ENCODE measurements at regions not wholly inside any gene's neighbourhood (a gene's known extent, or its start where the extent isn't known, plus 50 kb on each side); places are given as distances from the start of the nearest gene placed in this dataset.

DNA sequence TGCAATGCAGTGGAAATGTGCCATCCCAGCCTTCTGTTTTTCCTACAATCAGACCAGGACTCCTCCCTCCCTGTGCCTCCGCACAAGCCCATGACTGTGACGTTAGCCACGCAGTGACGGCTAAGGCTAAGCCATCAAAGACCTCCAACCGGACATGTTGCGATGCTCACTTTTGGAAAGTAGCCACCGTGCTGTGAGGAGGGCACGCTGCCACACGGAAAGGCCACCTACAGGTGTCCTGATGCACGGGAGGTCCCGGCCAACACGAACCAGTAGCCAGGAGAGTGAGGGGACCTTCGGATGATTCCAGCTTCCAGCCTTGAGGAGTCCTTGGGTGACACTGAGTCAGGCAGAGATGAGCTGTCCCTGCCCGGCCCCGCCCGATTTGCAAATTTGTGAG lies 53.9 kb downstream of the FOXL1 start:
- no peaks in the 10 kb centered on the region for H3K9me3 ChIP-seq (ENCODE audit: control insufficient read depth, insufficient read depth, low read length)
- no peaks in the 10 kb centered on the region for H3K4me1 ChIP-seq (ENCODE audit: insufficient read depth, low read length)
- no peaks in the 10 kb centered on the region for H3K36me3 ChIP-seq (ENCODE audit: insufficient read depth, low read length)
- no peak overlapping the region for H3K9ac ChIP-seq (ENCODE audit: low read depth, low read length)

DNA sequence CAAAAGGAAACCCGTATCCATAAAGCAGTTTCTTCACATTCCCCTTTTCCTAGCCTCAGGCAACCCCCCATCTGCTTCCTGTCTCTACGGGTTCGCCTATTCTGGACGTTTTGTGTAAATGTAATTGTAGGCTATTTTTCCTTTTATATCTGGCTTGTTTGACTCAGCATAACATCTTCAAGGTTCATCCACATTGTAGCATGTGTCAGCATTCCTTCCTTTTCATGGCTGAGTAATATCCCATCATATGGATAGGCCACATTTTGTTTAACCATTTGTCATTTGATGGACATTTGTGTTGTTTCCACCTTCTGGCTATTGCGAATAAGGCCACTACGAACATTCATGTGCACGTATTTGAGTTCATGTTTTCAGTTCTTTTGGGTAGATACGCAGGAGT lies 54.6 kb downstream of the FOXL1 start:
- no peaks in the 10 kb centered on the region for H3K9me3 ChIP-seq (ENCODE audit: control insufficient read depth, insufficient read depth, low read length)
- H3K4me1 ChIP-seq (ENCODE audit: insufficient read depth, low read length): no peaks in the 10 kb centered on the region
- no peak overlapping the region for H3K9ac ChIP-seq (ENCODE audit: low read depth, low read length)
- no peaks in the 10 kb centered on the region for H3K36me3 ChIP-seq (ENCODE audit: insufficient read depth, low read length)

DNA sequence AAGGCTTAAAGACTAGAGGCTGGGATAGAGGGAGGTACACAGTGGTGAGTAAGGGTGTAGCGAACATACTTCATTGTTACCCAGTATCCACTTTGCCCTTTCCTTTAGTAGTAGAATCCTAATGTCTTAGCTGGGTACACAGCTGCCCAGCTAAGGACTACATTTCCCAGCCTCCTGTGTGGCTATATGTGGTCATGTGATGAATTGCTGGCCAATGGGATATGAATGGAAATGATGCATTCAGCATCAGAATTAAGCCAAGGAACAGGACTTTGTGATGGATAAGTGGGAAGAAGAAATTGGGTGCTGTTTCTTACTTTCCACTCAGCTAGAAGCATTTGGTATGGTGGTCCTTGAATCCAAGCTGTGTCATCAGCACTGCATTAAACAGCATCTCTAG lies 55.9 kb downstream of the FOXL1 start:
- Histone ChIP-seq H3K36me3 (ENCODE audit: insufficient read depth, low read length) (no peaks in the 10 kb centered on the region), H3K9ac (ENCODE audit: low read depth, low read length) (no peak overlapping the region), H3K4me1 (ENCODE audit: insufficient read depth, low read length) (no peaks in the 10 kb centered on the region), H3K9me3 (ENCODE audit: control insufficient read depth, insufficient read depth, low read length) (no peaks in the 10 kb centered on the region)

DNA sequence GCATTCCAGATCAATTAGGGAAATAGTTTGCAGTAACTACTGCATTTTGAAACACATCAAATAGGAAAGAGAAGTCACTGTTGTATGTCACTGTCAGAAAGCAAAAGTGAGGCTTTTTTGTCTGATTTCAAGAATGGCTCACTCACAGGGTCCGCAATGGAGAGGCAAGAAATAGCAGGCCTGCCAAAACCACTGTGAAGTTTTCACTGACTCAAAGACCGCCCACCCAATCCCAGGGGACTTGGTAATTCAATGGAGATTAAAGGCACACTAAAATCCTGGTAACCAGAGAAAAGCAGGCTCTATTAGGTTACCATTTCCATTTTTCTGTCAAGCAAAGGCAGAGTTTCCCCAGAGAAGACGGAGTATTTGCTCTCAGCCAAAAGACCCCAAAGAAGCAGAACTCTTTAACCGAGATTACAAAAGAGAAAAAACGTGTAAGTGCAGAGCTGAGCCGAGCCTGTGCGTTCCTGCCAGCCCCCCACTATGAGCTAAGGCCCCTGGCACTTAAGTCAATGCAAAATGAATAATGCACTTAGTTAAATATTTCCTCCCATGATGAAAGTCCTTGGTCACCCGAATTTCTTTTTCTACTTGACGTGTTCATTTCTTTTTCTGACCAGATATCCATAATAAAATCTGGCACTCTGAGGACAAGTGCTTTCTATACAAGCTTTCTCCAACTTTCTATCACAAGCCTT lies 57.0 kb downstream of the FOXL1 start:
- H3K9ac ChIP-seq (ENCODE audit: low read depth, low read length): no peak overlapping the region
- H3K4me1 ChIP-seq (ENCODE audit: insufficient read depth, low read length): no peaks in the 10 kb centered on the region
- no peaks in the 10 kb centered on the region for H3K36me3 ChIP-seq (ENCODE audit: insufficient read depth, low read length)
- no peaks in the 10 kb centered on the region for H3K9me3 ChIP-seq (ENCODE audit: control insufficient read depth, insufficient read depth, low read length)

DNA sequence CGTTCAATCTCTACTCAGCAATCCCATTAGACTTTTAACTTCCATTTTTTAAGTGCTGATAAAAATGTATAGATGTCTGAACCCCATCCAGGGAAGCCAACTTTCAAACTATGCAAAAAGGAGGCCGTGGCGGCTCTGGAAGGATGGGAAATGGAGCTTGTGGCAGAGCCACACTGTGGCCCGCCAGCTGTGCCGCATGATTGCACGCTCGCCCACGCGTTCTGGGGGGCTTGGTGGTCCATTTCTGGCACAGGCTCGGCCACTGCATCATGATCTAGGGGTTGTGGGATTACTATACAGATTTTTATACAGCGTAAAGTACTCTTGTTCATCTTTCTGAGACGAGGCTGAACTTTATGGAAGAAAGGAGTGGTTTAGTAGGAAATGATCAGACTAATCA lies 57.6 kb downstream of the FOXL1 start:
- no peaks in the 10 kb centered on the region for H3K9me3 ChIP-seq (ENCODE audit: control insufficient read depth, insufficient read depth, low read length)
- no peaks in the 10 kb centered on the region for H3K36me3 ChIP-seq (ENCODE audit: insufficient read depth, low read length)
- H3K4me1 ChIP-seq (ENCODE audit: insufficient read depth, low read length): no peaks in the 10 kb centered on the region
- no peak overlapping the region for H3K9ac ChIP-seq (ENCODE audit: low read depth, low read length)

DNA sequence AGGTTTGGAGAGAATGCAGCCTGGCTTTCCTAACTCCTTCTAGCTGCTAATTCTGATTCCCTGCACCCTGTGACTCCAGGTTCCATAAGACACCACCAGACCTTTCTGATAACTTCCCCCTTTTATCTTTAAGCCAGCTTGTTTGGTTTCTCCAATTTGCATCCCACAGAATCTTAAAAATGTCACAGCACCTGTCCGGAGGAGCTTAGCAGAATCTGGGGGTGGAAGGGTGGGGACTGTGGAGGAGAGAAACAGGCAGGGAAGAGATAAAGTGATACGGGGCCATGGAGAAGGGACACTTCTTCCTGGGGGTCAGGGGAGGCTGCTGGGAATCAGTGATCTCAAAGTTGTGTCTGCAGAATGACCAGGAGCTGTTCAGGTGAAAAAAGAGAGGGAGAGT lies 59.4 kb downstream of the FOXL1 start:
- H3K9ac ChIP-seq (ENCODE audit: low read depth, low read length): no peak overlapping the region
- H3K4me1 ChIP-seq (ENCODE audit: insufficient read depth, low read length): no peaks in the 10 kb centered on the region
- no peaks in the 10 kb centered on the region for H3K36me3 ChIP-seq (ENCODE audit: insufficient read depth, low read length)
- no peaks in the 10 kb centered on the region for H3K9me3 ChIP-seq (ENCODE audit: control insufficient read depth, insufficient read depth, low read length)

DNA sequence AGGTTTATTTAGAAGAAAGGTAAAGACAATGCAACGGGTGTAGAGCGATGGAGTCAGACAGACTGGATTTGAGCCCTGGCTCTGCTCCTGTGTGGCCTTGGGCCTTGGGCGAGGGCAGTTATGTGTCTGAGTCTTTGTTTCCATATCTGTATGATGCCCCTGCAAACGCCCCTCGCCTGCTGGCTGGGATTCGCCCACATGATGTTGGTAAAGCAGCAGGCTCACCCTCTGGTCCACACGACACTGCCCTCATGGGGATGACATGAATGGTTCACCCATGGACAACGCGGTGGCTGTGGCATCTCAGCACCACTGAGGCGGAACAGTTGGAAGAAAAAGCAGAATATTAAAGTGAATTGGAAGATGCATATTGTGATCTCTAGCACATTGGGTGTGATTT lies 60.3 kb downstream of the FOXL1 start:
- Histone ChIP-seq H3K9ac (ENCODE audit: low read depth, low read length) (no peak overlapping the region), H3K4me1 (ENCODE audit: insufficient read depth, low read length) (no peaks in the 10 kb centered on the region), H3K9me3 (ENCODE audit: control insufficient read depth, insufficient read depth, low read length) (no peaks in the 10 kb centered on the region), H3K36me3 (ENCODE audit: insufficient read depth, low read length) (no peaks in the 10 kb centered on the region)

DNA sequence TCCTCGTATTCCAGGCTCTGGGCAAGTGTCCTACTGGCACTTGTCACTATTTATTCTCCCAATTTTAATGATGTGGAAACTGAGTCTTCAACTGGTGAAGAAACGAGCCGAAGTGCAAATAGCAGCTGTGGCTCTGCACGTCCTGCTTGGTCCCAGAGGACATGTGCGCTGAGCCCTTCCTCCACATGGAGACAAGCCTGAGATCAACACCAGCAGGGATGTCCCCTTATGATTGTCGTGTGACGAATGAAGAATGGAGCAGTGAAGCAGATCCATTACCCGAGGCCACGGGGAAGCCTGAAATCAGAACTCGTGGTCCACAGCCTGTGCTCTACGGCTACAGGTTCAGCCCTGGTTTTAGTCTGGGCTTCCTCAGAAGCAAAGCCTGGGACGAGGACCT lies 61.0 kb downstream of the FOXL1 start:
- H3K4me1 ChIP-seq (ENCODE audit: insufficient read depth, low read length): no peaks in the 10 kb centered on the region
- H3K9ac ChIP-seq (ENCODE audit: low read depth, low read length): no peak overlapping the region
- no peaks in the 10 kb centered on the region for H3K9me3 ChIP-seq (ENCODE audit: control insufficient read depth, insufficient read depth, low read length)
- H3K36me3 ChIP-seq (ENCODE audit: insufficient read depth, low read length): no peaks in the 10 kb centered on the region

DNA sequence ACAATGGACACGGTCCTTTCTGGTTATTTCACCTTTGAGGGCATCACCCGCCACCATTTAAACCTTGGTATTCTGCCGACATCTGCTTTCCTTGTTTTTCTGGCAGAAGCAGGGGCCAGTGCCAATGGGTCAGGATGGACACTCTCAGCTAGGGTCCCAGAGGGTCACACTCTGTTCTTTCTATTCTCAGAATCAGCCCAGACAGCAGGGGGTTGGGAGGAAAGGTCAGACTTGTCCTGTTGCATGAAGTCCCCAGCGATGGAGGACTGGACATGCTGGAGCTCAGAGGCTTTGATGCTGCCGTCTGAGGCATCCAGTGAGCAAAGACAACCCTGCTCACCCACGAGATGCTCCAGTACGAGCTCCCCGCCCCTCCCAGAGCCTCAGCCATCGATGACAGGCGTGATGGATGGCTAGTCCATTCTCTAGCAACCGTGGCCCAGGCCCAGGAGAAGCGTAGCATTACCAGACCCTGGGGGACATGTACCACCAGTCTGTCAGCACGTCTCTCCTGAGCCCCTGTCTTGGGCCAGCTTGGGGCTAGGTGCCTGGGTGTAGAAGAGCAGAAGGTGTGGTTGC lies 62.0 kb downstream of the FOXL1 start:
- H3K9me3 ChIP-seq (ENCODE audit: control insufficient read depth, insufficient read depth, low read length): no peaks in the 10 kb centered on the region

DNA sequence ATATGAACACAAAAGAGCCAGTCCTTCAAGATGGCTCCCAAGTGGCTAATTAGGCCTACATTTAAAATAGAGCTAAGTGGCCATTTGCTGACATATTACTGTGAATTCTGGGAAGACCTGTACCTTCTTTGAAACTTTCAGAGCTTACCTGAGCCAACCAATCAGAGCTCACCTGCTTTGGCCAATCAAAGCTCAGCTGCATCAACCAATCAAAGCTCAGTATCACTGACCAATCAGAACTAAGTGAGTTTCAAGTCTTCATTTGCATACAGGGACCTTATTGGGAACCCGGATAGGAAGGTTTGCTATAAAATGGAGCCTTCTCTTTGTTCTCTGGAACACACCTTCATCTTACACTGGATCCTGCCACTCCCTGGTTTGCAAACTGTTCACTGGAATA lies 63.7 kb downstream of the FOXL1 start:
- H3K36me3 ChIP-seq (ENCODE audit: insufficient read depth, low read length): no peaks in the 10 kb centered on the region
- no peak overlapping the region for H3K9ac ChIP-seq (ENCODE audit: low read depth, low read length)
- no peaks in the 10 kb centered on the region for H3K9me3 ChIP-seq (ENCODE audit: control insufficient read depth, insufficient read depth, low read length)
- H3K4me1 ChIP-seq (ENCODE audit: insufficient read depth, low read length): no peaks in the 10 kb centered on the region

More for the DNA sequence above, 62.0 kb downstream of the FOXL1 start:
- Histone ChIP-seq H3K36me3 (ENCODE audit: insufficient read depth, low read length) (no peaks in the 10 kb centered on the region), H3K4me1 (ENCODE audit: insufficient read depth, low read length) (no peaks in the 10 kb centered on the region), H3K9ac (ENCODE audit: low read depth, low read length) (no peak overlapping the region)

DNA sequence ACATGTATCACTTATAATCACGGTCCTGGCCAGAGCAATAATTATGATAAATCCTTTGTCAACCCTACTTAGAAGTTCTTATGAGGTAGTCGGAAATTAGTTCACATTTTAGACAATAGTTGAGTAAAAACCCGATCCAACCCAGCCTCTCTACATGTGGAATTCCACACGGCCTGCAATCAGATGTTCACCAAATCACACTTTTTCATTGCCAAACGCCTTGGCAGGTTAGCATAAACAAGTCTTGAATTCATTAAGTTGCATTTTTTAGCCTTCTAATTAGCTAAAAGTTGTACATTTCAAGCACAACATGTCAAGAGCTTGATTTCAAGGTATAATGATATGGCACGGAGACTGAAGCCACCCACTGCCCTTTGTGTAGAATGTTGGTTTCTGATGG lies 65.3 kb downstream of the FOXL1 start:
- Histone ChIP-seq H3K9me3 (ENCODE audit: control insufficient read depth, insufficient read depth, low read length) (peaks cover 3% of the 10 kb centered on the region; the same call in 1 of the 2 replicates), H3K36me3 (ENCODE audit: insufficient read depth, low read length) (no peaks in the 10 kb centered on the region), H3K9ac (ENCODE audit: low read depth, low read length) (no peak overlapping the region), H3K4me1 (ENCODE audit: insufficient read depth, low read length) (no peaks in the 10 kb centered on the region)

DNA sequence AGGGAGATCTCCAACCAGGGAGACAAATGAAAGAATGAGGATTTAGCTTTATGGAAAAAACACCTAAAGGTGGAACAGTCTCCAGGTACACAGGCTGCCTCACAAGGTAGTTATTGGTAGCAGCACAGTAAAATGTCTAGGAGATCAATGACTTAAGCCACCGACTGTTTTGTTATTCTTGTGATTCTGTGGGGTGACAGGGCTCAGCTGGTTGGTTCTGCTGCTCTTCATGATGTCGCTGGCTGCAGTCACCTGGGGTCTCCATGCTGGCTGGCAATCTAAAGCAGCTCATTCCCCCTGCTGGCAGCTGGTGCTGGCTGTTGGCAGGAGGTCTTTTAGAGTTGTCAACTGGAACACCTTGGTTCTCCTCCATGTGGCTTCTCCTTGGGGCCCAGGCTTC lies 69.2 kb downstream of the FOXL1 start:
- H3K36me3 ChIP-seq (ENCODE audit: insufficient read depth, low read length): no peaks in the 10 kb centered on the region
- no peak overlapping the region for H3K9ac ChIP-seq (ENCODE audit: low read depth, low read length)
- peaks cover 5% of the 10 kb centered on the region; the same call in 1 of the 2 replicates for H3K4me1 ChIP-seq (ENCODE audit: insufficient read depth, low read length)
- peaks cover 3% of the 10 kb centered on the region; the same call in 1 of the 2 replicates for H3K9me3 ChIP-seq (ENCODE audit: control insufficient read depth, insufficient read depth, low read length)

DNA sequence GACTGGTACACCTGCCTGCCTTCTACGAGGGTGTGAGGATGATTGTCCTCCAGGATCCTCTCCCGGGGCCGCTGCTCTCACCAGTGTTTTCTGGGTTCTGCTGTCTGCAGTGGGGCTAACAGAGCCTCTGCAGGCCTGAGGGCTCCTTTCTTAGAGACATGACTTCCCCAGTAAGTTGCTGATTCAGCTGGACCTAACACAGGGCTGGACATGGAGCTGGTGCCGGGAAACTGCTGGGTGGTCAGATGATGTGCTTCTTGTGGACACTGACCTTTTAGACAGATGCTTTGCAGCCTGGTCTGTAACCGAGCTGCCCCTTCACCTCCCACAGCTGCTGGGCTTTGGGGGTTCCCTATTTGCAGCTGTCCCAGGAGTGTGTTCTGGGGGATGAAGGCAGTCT lies 71.5 kb downstream of the FOXL1 start:
- H3K9me3 ChIP-seq (ENCODE audit: control insufficient read depth, insufficient read depth, low read length): peaks cover 3% of the 10 kb centered on the region
- no peaks in the 10 kb centered on the region for H3K36me3 ChIP-seq (ENCODE audit: insufficient read depth, low read length)
- peaks cover 5% of the 10 kb centered on the region; the same call in 1 of the 2 replicates for H3K4me1 ChIP-seq (ENCODE audit: insufficient read depth, low read length)
- H3K9ac ChIP-seq (ENCODE audit: low read depth, low read length): no peak overlapping the region

DNA sequence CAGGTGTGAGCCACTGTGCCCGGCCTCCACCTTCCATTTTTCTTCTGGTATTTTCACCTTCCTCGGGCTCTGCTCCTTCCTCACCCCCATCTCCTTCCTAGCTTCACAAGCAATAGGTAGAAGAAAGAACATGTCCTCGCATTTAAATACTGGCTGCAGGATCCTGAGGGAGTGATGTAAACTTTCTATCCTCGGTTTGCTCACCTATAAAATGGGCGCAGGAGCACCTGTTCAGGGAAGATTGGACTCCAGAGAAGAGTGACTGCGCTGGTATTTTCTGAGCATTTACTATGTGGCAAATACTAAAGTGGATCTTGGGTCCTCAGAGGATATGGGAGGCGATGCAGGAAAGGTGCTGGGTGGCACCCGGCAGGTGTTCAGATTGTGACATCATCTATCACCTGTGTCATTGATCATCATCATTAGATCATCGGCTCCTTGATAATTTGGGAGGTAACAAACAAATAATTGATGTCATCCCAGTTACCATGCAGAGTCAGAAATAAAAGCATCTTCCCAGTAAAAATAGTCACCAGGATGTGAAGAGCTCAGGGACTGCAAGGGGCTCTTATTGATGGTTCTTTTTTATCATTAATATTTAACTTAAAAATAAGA lies 72.8 kb downstream of the FOXL1 start:
- peaks cover 5% of the 10 kb centered on the region; the same call in 1 of the 2 replicates for H3K4me1 ChIP-seq (ENCODE audit: insufficient read depth, low read length)
- peaks cover 3% of the 10 kb centered on the region for H3K9me3 ChIP-seq (ENCODE audit: control insufficient read depth, insufficient read depth, low read length)
- no peak overlapping the region for H3K9ac ChIP-seq (ENCODE audit: low read depth, low read length)
- no peaks in the 10 kb centered on the region for H3K36me3 ChIP-seq (ENCODE audit: insufficient read depth, low read length)

DNA sequence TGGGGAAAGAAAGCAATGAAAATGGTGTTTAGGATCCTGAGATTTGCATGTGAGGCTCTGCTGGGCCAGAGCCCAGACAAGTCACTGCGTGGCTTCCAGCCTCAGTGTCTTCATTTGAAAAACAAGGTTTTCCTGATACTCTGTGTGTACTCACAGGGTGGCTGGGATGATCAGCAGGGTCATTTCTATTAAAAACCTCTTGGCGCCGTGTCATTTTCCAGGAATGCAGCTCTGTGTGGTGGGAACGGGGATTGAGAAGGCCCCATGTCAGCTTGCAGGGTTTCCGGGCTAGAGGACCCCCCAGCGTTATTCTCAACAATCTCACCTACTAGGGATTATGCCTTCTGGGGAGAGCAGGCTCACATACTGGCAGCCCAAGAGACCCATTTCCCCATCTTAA lies 73.5 kb downstream of the FOXL1 start:
- H3K9ac ChIP-seq (ENCODE audit: low read depth, low read length): no peak overlapping the region; the same call in 1 of the 2 replicates
- H3K4me1 ChIP-seq (ENCODE audit: insufficient read depth, low read length): peaks cover 5% of the 10 kb centered on the region; the same call in 1 of the 2 replicates
- H3K36me3 ChIP-seq (ENCODE audit: insufficient read depth, low read length): no peaks in the 10 kb centered on the region
- peaks cover 3% of the 10 kb centered on the region for H3K9me3 ChIP-seq (ENCODE audit: control insufficient read depth, insufficient read depth, low read length)
